Heart right ventricle (tissue), 16 donors: ENCODE measurements at regions not wholly inside any gene's neighbourhood (a gene's known extent, or its start where the extent isn't known, plus 50 kb on each side); places are given as distances from the start of the nearest gene placed in this dataset.

ENCODE experiments used
- ATAC-seq, 8 donors: fragments of 200-7000 bp; cut with Tn5 transposase; one replicate each; pipeline ENCODE4 v1.9.1; 2020; ENCODE audit warnings: mild to moderate bottlenecking in 8 of 8, moderate library complexity in 8 of 8, moderate number of reproducible peaks in 1 of 8
- DNase-seq, 2 donors: peaks; one replicate each; pipeline ENCODE4 v3.0.0-alpha.2; 2020
- H3K27ac ChIP-seq, 10 donors: fragments of 200-600 bp; sonication (generic) in 2 of 10; one replicate each; pipeline versions ENCODE4 v1.5.0 to v1.8.0; 2020 to 2022; ENCODE audit warnings: mild to moderate bottlenecking in 3 of 10
- H3K27me3 ChIP-seq, 7 donors: fragments of 200-600 bp; one replicate each; pipeline ENCODE4 v1.8.0; 2021 to 2022; ENCODE audit warnings: mild to moderate bottlenecking in 2 of 7
- H3K36me3 ChIP-seq, 9 donors: fragments of 200-600 bp; sonication (generic) in 1 of 9; one replicate each; pipeline versions ENCODE4 v1.5.0 to v1.8.0; 2020 to 2022; ENCODE audit warnings: mild to moderate bottlenecking in 2 of 9
- H3K4me1 ChIP-seq, 9 donors: fragments of 200-600 bp; sonication (generic) in 1 of 9; one replicate each; pipeline versions ENCODE4 v1.5.0 to v1.8.0; 2020 to 2022; ENCODE audit warnings: mild to moderate bottlenecking in 4 of 9
- H3K4me3 ChIP-seq, 10 donors: fragments of 200-600 bp; sonication (generic) in 2 of 10; one replicate each; pipeline versions ENCODE4 v1.5.0 to v1.8.0; 2020 to 2022; ENCODE audit warnings: mild to moderate bottlenecking in 7 of 10, moderate library complexity in 2 of 10
- H3K9me3 ChIP-seq, 11 donors: fragments of 200-600 bp in 10 of 11; sonication (generic) in 2 of 11; one replicate each; pipeline versions ENCODE4 v1.5.0 to v1.8.0; 2013 to 2022; ENCODE audit warnings: mild to moderate bottlenecking in 2 of 11, control low read depth in 1 of 11, moderate library complexity in 1 of 11
- CTCF ChIP-seq, 9 donors: fragments of 200-600 bp; sonication (generic) in 2 of 9; IDR thresholded peaks; one replicate each; pipeline versions ENCODE4 v1.5.0 to v1.8.0; 2021 to 2022; ENCODE audit warnings: antibody characterized with exemption in 9 of 9, mild to moderate bottlenecking in 5 of 9, moderate library complexity in 1 of 9
- WGBS, 2 donors: extraction: QIAGEN DNeasy Blood & Tissue Kit; methylation state at CpG; one replicate each; pipeline ENCODE4 v1.1.7; 2013; ENCODE audit warnings: inconsistent platforms in 1 of 2; 5-methylcytosine and 5-hydroxymethylcytosine counted together
- intact Hi-C, 10 donors: fragments of 100-400 bp; cut with DNase I; formaldehyde crosslinking; loops; one replicate each; pipeline versions ENCODE4 v1.11.1 to v1.14.2; 2022
- donor health status: Arrhythmogenic right ventricular cardiomyopathy.
- donor health status: ischemic (EF 13 %, LVEDD 7.1; RV severe dilation, severe dysfunction).
- donor health status: healthy with polysubstance abuse.
- donor health status: DM: no; HTN: yes; CAD: no.
- donor health status: DM: no; HTN: no; CAD: no.
- donor health status: ischemic (EF 25% LVEDD 6.9; RV normal size, moderate dysfunction).
- donor health status: ischemic (EF 25% LVEDD 5.7; RV mildly dilated, moderate dysfunction).
- donor health status: healthy.
- donor health status: DM: yes; HTN: yes; CAD: no.
- donor health status: Ischemic cardiomyopathy.
- donor health status: ischemic (EF 35%, LVEDD 5.7; RV mildly dilated, moderate dysfunction).
- donor health status: nonischemic (EF 11% LVEDD 7.7; RV severe dilation, severe dysfunction).
- donor health status: DM: yes; HTN: yes; CAD: no.
- donor health status: PGD.
- donor health status: ischemic (EF 29% LVEDD 5.4; RV normal size, mild dysfunction).
- donor health status: nonischemic (EF 23%, LVEDD 6.1; RV moderate dilation, normal function).

- H3K4me1 ChIP-seq: no peaks in the 10 kb centered on the region
- intact Hi-C loops: no loop called here
- 66 to 93% methylated on average over 2 of the region's 2 CpGs for WGBS, 2 donors
- H3K4me3 ChIP-seq: no peak overlapping the region
- DNase-seq: no peak
- no peak for ATAC-seq
- H3K36me3 ChIP-seq: no peaks in the 10 kb centered on the region
- TF ChIP-seq CTCF (IDR thresholded peaks at IDR 0.05): no peak
- H3K9me3 ChIP-seq: peaks cover 0 to 56% (median 19%) of the 10 kb centered on the region in 11 donors
- no peaks in the 10 kb centered on the region for H3K27me3 ChIP-seq
- no peak overlapping the region for H3K27ac ChIP-seq
These were observed 802.5 kb upstream of the B3GALT2 start for GRCh38 chr1:193988885-193989284.

- DNase-seq (no peak), ATAC-seq (no peak)
- intact Hi-C loops: loop anchor here in 2 of 10 donors (5.0 to 10.0 kb wide), 2 partner anchors 76 to 88 kb away; no protein-coding TSS in a partner anchor
- H3K27me3 ChIP-seq: no peaks in the 10 kb centered on the region
- H3K4me1 ChIP-seq: peaks cover 0 to 4% (median 0%) of the 10 kb centered on the region in 9 donors
- no peak overlapping the region for H3K4me3 ChIP-seq
- no peaks in the 10 kb centered on the region for H3K36me3 ChIP-seq
- H3K27ac ChIP-seq: no peak overlapping the region
- WGBS, 2 donors: 44 to 46% methylated on average over 4 of the region's 4 CpGs
- no peak for TF ChIP-seq CTCF (IDR thresholded peaks at IDR 0.05)
- H3K9me3 ChIP-seq: peaks cover 0 to 6% (median 0%) of the 10 kb centered on the region in 11 donors
These were observed 792.8 kb upstream of the B3GALT2 start for GRCh38 chr1:193979219-193979618.

GRCh38 chr1:193974286-193974798 is 787.9 kb upstream of the B3GALT2 start:
- DNase-seq (no peak), ATAC-seq (no peak)
- 70 to 89% methylated on average over 3 of the region's 3 CpGs for WGBS, 2 donors
- Histone ChIP-seq H3K4me1 (no peaks in the 10 kb centered on the region), H3K9me3 (peaks cover 0 to 4% (median 0%) of the 10 kb centered on the region in 11 donors), H3K27me3 (no peaks in the 10 kb centered on the region), H3K36me3 (no peaks in the 10 kb centered on the region), H3K4me3 (no peak overlapping the region), H3K27ac (no peak overlapping the region)
- TF ChIP-seq CTCF (IDR thresholded peaks at IDR 0.05): no peak
- intact Hi-C loops: loop anchor here in 2 of 10 donors (5.0 to 10.0 kb wide), 2 partner anchors 80 to 93 kb away; no protein-coding TSS in a partner anchor

- Histone ChIP-seq H3K9me3 (peaks cover 0 to 4% (median 0%) of the 10 kb centered on the region in 11 donors), H3K36me3 (no peaks in the 10 kb centered on the region), H3K27me3 (no peaks in the 10 kb centered on the region), H3K27ac (no peak overlapping the region), H3K4me1 (no peaks in the 10 kb centered on the region), H3K4me3 (no peak overlapping the region)
- DNase-seq: no peak
- WGBS, 2 donors: 98% methylated on average over 3 of the region's 3 CpGs
- intact Hi-C loops: loop anchor here in 2 of 10 donors (5.0 to 10.0 kb wide), 2 partner anchors 81 to 94 kb away; no protein-coding TSS in a partner anchor
- TF ChIP-seq CTCF (IDR thresholded peaks at IDR 0.05): no peak
- ATAC-seq: no peak
These were observed 787.0 kb upstream of the B3GALT2 start for GRCh38 chr1:193973428-193973827.
